ENCODE measurements at regions not wholly inside any gene's neighbourhood (a gene's known extent, or its start where the extent isn't known, plus 50 kb on each side); places are given as distances from the start of the nearest gene placed in this dataset.

GRCh38 chr1:5490635-5491034 lies 501.6 kb downstream of the NPHP4 start:
- Histone ChIP-seq H3K27me3 (peaks cover 0 to 54% (median 30%) of the 10 kb centered on the region in 7 donors), H3K27ac (no peak overlapping the region), H3K4me1 (no peaks in the 10 kb centered on the region), H3K4me3 (no peak overlapping the region), H3K9me3 (no peaks in the 10 kb centered on the region), H3K36me3 (no peaks in the 10 kb centered on the region)
- intact Hi-C loops (cut with DNase I), result no loop called here
- ATAC-seq (no peak), DNase-seq (no peak)
- WGBS, 2 donors, result 76 to 81% methylated on average over 12 of the region's 12 CpGs
- TF ChIP-seq, protein P1, sequence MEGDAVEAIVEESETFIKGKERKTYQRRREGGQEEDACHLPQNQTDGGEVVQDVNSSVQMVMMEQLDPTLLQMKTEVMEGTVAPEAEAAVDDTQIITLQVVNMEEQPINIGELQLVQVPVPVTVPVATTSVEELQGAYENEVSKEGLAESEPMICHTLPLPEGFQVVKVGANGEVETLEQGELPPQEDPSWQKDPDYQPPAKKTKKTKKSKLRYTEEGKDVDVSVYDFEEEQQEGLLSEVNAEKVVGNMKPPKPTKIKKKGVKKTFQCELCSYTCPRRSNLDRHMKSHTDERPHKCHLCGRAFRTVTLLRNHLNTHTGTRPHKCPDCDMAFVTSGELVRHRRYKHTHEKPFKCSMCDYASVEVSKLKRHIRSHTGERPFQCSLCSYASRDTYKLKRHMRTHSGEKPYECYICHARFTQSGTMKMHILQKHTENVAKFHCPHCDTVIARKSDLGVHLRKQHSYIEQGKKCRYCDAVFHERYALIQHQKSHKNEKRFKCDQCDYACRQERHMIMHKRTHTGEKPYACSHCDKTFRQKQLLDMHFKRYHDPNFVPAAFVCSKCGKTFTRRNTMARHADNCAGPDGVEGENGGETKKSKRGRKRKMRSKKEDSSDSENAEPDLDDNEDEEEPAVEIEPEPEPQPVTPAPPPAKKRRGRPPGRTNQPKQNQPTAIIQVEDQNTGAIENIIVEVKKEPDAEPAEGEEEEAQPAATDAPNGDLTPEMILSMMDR (IDR thresholded peaks at IDR 0.05), result no peak

- Histone ChIP-seq H3K9me3 (no peaks in the 10 kb centered on the region), H3K4me3 (no peak overlapping the region), H3K27me3 (peaks cover 0 to 56% (median 39%) of the 10 kb centered on the region in 7 donors), H3K27ac (no peak overlapping the region), H3K36me3 (no peaks in the 10 kb centered on the region), H3K4me1 (no peaks in the 10 kb centered on the region)
- intact Hi-C loops (cut with DNase I), result no loop called here
- no peak for ATAC-seq
- 83% methylated on average over 1 of the region's 1 CpG for WGBS, 2 donors
- TF ChIP-seq, protein P1 (IDR thresholded peaks at IDR 0.05), result no peak
- DNase-seq, result no peak
These were observed 503.8 kb downstream of the NPHP4 start for GRCh38 chr1:5488448-5488847.

DNA sequence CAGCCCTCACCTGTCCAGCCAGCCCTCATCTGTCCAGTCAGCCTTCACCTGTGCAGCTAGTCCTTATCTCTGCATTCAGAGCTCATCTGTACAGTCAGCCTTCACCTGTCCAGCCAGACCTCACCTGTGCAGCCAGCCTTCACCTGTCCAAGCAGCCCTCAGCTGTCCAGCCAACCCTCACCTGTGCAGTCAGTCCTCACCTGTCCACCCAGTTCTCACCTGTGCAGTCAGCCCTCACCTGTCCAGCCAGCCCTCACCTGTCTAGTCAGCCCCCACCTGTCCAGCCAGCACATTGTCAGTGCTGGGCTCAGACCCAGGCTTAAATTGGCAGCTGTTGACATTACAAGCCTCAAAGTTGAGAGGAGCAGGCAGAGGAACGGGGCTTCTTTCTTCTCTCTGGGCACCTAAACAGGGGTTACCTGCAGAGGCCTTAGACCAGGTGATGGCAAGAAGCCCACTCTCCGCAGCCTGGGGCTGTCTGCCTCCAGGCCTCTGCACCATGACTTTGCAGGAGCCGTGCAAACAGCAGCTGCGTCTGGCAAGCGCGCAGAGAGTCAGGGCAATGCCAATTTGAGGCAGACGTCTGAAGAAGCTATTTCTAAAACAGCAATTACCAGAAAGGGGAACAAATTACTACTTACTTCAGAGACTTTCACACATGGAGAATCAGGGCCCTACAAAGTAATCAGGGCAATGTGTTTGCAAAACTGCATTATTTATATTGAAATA lies 506.1 kb downstream of the NPHP4 start:
- H3K27ac ChIP-seq, result no peak overlapping the region
- H3K27me3 ChIP-seq, result peaks cover 0 to 64% (median 44%) of the 10 kb centered on the region in 7 donors
- 84 to 90% methylated on average over 7 of the region's 7 CpGs for WGBS, 2 donors
- ATAC-seq (no peak), DNase-seq (no peak)
- TF ChIP-seq, protein P1 (IDR thresholded peaks at IDR 0.05), result no peak
- intact Hi-C loops (cut with DNase I), result no loop called here
- no peaks in the 10 kb centered on the region for H3K36me3 ChIP-seq
- no peak overlapping the region for H3K4me3 ChIP-seq
- no peaks in the 10 kb centered on the region for H3K4me1 ChIP-seq
- no peaks in the 10 kb centered on the region for H3K9me3 ChIP-seq

DNA sequence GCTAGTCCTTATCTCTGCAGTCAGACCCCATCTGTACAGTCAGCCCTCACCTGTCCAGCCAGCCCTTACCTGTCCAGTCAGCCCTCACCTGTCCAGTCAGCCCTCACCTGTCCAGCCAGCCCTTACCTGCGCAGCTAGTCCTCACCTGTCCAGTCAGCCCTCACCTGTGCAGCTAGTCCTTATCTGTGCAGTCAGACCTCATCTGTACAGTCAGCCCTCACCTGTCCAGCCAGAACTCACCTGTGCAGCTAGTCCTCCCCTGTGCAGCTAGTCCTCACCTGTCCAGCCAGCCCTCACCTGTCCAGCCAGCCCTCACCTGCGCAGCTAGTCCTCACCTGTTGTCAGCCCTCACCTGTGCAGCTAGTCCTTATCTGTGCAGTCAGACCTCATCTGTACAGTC lies 506.8 kb downstream of the NPHP4 start:
- Histone ChIP-seq H3K4me1 (no peaks in the 10 kb centered on the region), H3K36me3 (no peaks in the 10 kb centered on the region), H3K4me3 (no peak overlapping the region), H3K27me3 (peaks cover 0 to 64% (median 44%) of the 10 kb centered on the region in 7 donors), H3K9me3 (no peaks in the 10 kb centered on the region), H3K27ac (no peak overlapping the region)
- TF ChIP-seq, protein P1 (IDR thresholded peaks at IDR 0.05), result no peak
- no peak for ATAC-seq
- no peak for DNase-seq
- intact Hi-C loops (cut with DNase I), result no loop called here
- 91 to 94% methylated on average over 2 of the region's 2 CpGs for WGBS, 2 donors

All from heart right ventricle (tissue), 16 donors.